Esophagus muscularis mucosa (tissue), 3 donors: ENCODE measurements at regions not wholly inside any gene's neighbourhood (a gene's known extent, or its start where the extent isn't known, plus 50 kb on each side); places are given as distances from the start of the nearest gene placed in this dataset.
A peak's percentile ranks its signal among the peaks of the same experiment; 100 is the strongest.

Experiments used
- POLR2A ChIP-seq: fragments of 450-650 bp; IDR thresholded peaks from one replicate; pipeline ENCODE4 v1.6.1; 2017; ENCODE audit warnings: antibody characterized with exemption, moderate library complexity, mild to moderate bottlenecking, low read depth
- POLR2AphosphoS5 ChIP-seq, 2 donors: sonication (generic); formaldehyde crosslinking; IDR thresholded peaks; one replicate each; pipeline ENCODE4 v1.6.1; 2017; ENCODE audit warnings: antibody characterized with exemption in 2 of 2
- TF ChIP-seq, protein P1 (sequence below), 3 experiments: fragments of 200-600 bp in 2 of 3; fragments of 450-650 bp in 1 of 3; sonication (generic) in 2 of 3; IDR thresholded peaks; one replicate each; pipeline ENCODE4 v1.5.1; 2017 to 2019; ENCODE audit warnings: antibody characterized with exemption in 3 of 3, mild to moderate bottlenecking in 2 of 3, moderate library complexity in 1 of 3

GRCh38 chr4:103934178-103934789 lies 214.5 kb upstream of the TACR3 start:
- TF ChIP-seq, protein P1, sequence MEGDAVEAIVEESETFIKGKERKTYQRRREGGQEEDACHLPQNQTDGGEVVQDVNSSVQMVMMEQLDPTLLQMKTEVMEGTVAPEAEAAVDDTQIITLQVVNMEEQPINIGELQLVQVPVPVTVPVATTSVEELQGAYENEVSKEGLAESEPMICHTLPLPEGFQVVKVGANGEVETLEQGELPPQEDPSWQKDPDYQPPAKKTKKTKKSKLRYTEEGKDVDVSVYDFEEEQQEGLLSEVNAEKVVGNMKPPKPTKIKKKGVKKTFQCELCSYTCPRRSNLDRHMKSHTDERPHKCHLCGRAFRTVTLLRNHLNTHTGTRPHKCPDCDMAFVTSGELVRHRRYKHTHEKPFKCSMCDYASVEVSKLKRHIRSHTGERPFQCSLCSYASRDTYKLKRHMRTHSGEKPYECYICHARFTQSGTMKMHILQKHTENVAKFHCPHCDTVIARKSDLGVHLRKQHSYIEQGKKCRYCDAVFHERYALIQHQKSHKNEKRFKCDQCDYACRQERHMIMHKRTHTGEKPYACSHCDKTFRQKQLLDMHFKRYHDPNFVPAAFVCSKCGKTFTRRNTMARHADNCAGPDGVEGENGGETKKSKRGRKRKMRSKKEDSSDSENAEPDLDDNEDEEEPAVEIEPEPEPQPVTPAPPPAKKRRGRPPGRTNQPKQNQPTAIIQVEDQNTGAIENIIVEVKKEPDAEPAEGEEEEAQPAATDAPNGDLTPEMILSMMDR (IDR thresholded peaks at IDR 0.05): peak; percentile 47 to 74 (median 73)
- TF ChIP-seq POLR2AphosphoS5 (IDR thresholded peaks at IDR 0.05) (no peak), POLR2A (no peak)
